ENCODE measurements at regions not wholly inside any gene's neighbourhood (a gene's known extent, or its start where the extent isn't known, plus 50 kb on each side); places are given as distances from the start of the nearest gene placed in this dataset.

- TF ChIP-seq ZNF780A (CRISPR knock-in tag; IDR thresholded peaks at IDR 0.05) (no peak), HBP1 (CRISPR knock-in tag; IDR thresholded peaks at IDR 0.05; ENCODE audit: low read depth) (no peak), NFYC (CRISPR knock-in tag; IDR thresholded peaks at IDR 0.05) (no peak), NFYB (CRISPR knock-in tag; IDR thresholded peaks at IDR 0.05) (no peak), CEBPB (IDR thresholded peaks at IDR 0.05; ENCODE audit: borderline replicate concordance, low read depth, low read length) (no peak), SMARCE1 (IDR thresholded peaks at IDR 0.05; ENCODE audit: borderline replicate concordance) (no peak), SRSF4 (IDR thresholded peaks at IDR 0.05; ENCODE audit: low read depth, low read length, poor library complexity, severe bottlenecking) (no peak)
- TF ChIP-seq, protein P1, sequence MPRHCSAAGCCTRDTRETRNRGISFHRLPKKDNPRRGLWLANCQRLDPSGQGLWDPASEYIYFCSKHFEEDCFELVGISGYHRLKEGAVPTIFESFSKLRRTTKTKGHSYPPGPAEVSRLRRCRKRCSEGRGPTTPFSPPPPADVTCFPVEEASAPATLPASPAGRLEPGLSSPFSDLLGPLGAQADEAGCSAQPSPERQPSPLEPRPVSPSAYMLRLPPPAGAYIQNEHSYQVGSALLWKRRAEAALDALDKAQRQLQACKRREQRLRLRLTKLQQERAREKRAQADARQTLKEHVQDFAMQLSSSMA (CRISPR knock-in tag; IDR thresholded peaks at IDR 0.05) = no peak
- TF ChIP-seq, protein P2, sequence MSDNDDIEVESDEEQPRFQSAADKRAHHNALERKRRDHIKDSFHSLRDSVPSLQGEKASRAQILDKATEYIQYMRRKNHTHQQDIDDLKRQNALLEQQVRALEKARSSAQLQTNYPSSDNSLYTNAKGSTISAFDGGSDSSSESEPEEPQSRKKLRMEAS (IDR thresholded peaks at IDR 0.05) = no peak
These were observed 203.6 kb upstream of the AGTR2 start for GRCh38 chrX:115966920-115967319.
